Astrocyte of the spinal cord (primary cell): ENCODE measurements at regions not wholly inside any gene's neighbourhood (a gene's known extent, or its start where the extent isn't known, plus 50 kb on each side); places are given as distances from the start of the nearest gene placed in this dataset.

ENCODE experiments used
- DNase-seq: peaks from one replicate; pipeline ENCODE4 v3.0.0; 2011; ENCODE audit warnings: low read depth, low spot score
- H3K4me3 ChIP-seq: 2 replicates; pipeline ENCODE4 v1.5.1; 2011; ENCODE audit warnings: low read depth, mild to moderate bottlenecking, low read length, moderate library complexity
- in situ Hi-C: cut with HindIII; loops from 2 replicates; pipeline ENCODE4 v1.10.0; 2017; ENCODE audit warnings: low sequenced_read_pairs
- TF ChIP-seq, protein P1 (sequence below): IDR thresholded peaks from 2 replicates; pipeline ENCODE4 v1.5.1; 2012; ENCODE audit warnings: low read depth, mild to moderate bottlenecking, low read length, inconsistent platforms

DNA sequence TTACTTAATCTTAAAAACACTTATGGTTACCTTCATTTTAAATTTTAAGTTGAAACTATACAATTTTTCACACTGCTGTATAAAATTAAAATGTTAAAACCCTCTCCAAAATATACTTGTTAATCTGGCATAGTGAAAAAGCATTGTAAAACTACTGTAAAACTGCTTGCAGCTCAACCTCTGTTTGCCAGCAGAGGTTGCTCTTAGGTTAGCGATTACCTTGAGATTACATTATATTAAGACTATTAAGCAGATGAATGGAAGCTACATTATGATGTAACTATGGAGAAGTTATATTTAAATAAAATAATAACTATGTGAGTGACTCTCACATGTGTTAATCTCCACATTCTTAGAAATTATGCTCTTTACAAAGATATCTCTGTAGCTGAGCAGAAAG is 143.6 kb upstream of the SLITRK3 start:
- TF ChIP-seq, protein P1, sequence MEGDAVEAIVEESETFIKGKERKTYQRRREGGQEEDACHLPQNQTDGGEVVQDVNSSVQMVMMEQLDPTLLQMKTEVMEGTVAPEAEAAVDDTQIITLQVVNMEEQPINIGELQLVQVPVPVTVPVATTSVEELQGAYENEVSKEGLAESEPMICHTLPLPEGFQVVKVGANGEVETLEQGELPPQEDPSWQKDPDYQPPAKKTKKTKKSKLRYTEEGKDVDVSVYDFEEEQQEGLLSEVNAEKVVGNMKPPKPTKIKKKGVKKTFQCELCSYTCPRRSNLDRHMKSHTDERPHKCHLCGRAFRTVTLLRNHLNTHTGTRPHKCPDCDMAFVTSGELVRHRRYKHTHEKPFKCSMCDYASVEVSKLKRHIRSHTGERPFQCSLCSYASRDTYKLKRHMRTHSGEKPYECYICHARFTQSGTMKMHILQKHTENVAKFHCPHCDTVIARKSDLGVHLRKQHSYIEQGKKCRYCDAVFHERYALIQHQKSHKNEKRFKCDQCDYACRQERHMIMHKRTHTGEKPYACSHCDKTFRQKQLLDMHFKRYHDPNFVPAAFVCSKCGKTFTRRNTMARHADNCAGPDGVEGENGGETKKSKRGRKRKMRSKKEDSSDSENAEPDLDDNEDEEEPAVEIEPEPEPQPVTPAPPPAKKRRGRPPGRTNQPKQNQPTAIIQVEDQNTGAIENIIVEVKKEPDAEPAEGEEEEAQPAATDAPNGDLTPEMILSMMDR = peak; percentile 48
- peak; percentile 35 for DNase-seq
- no peak overlapping the region for H3K4me3 ChIP-seq
- in situ Hi-C loops = no loop called here

DNA sequence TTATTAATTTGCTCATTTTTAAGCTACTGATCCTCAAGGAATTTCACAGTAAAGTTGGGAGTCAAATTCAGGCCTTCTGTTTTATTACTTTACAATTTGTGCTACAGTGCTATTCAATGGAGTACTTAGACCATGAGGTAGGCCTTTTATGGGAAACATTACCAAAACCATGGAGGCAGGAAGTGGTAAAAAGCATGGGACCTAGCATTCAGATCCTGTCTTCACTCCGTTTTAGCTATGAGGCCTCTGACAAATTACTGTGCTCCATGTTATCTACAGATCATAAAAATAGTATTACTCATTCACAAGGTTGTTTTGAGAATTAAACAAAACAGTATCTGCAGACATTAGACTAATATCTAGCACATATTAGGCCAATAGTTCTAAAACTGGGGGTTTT is 140.6 kb upstream of the SLITRK3 start:
- peak; percentile 27 for DNase-seq
- in situ Hi-C loops = no loop called here
- H3K4me3 ChIP-seq = no peak overlapping the region
- TF ChIP-seq, protein P1 = no peak
